H9 (cell line): ENCODE measurements at regions not wholly inside any gene's neighbourhood (a gene's known extent, or its start where the extent isn't known, plus 50 kb on each side); places are given as distances from the start of the nearest gene placed in this dataset.

Experiments
- DNase-seq: peaks from one replicate; pipeline ENCODE4 v3.0.0-alpha.2; 2017
- H2AFZ ChIP-seq: one replicate; pipeline ENCODE4 v1.6.1; 2013; ENCODE audit warnings: mild to moderate bottlenecking, low read length, control low read depth, moderate library complexity
- H2AK5ac ChIP-seq: 2 replicates; pipeline ENCODE4 v1.6.1; 2013; ENCODE audit warnings: low read length, control low read depth, mixed read lengths; ENCODE audit not compliant: insufficient read length
- H2BK120ac ChIP-seq: one replicate; pipeline ENCODE4 v1.6.1; 2013; ENCODE audit warnings: low read depth, mild to moderate bottlenecking, low read length, control low read depth, inconsistent platforms; ENCODE audit not compliant: poor library complexity, severe bottlenecking
- H2BK12ac ChIP-seq: 2 replicates; pipeline ENCODE4 v1.6.1; 2013; ENCODE audit warnings: low read length, control low read depth, mixed read lengths, low read depth; ENCODE audit not compliant: insufficient read length
- H2BK15ac ChIP-seq: 2 replicates; pipeline ENCODE4 v1.6.1; 2013; ENCODE audit warnings: low read depth, low read length, control low read depth
- H2BK20ac ChIP-seq: one replicate; pipeline ENCODE4 v1.6.1; 2013; ENCODE audit warnings: low read depth, mild to moderate bottlenecking, low read length, control low read depth, inconsistent platforms; ENCODE audit not compliant: poor library complexity, severe bottlenecking
- H2BK5ac ChIP-seq: 2 replicates; pipeline ENCODE4 v1.6.1; 2013; ENCODE audit warnings: low read length, control low read depth, mixed read lengths; ENCODE audit not compliant: insufficient read length
- H3K14ac ChIP-seq: 2 replicates; pipeline ENCODE4 v1.6.1; 2013; ENCODE audit warnings: low read length, control low read depth; ENCODE audit not compliant: insufficient read depth
- H3K18ac ChIP-seq: 2 replicates; pipeline ENCODE4 v1.6.1; 2013; ENCODE audit warnings: low read depth, mild to moderate bottlenecking, mixed read lengths, low read length, control low read depth; ENCODE audit not compliant: insufficient read length
- H3K23ac ChIP-seq: 2 replicates; pipeline ENCODE4 v1.6.1; 2013; ENCODE audit warnings: low read length, control low read depth, mixed read lengths, low read depth; ENCODE audit not compliant: insufficient read length
- H3K23me2 ChIP-seq: 2 replicates; pipeline ENCODE4 v1.6.1; 2013; ENCODE audit warnings: low read depth, mild to moderate bottlenecking, mixed read lengths, low read length, control low read depth; ENCODE audit not compliant: insufficient read length, poor library complexity, severe bottlenecking
- H3K27ac ChIP-seq: 2 replicates; pipeline ENCODE4 v1.5.1; 2013; ENCODE audit warnings: low read length, control low read depth, mixed read lengths, low read depth; ENCODE audit not compliant: insufficient read length
- H3K27me3 ChIP-seq: 2 replicates; pipeline ENCODE4 v1.6.1; 2013; ENCODE audit warnings: low read length, control low read depth, inconsistent platforms; ENCODE audit not compliant: insufficient read depth
- H3K4ac ChIP-seq: 2 replicates; pipeline ENCODE4 v1.6.1; 2013; ENCODE audit warnings: low read depth, mild to moderate bottlenecking, control low read depth, inconsistent platforms, low read length, moderate library complexity
- H3K4me1 ChIP-seq: 2 replicates; pipeline ENCODE4 v1.6.1; 2013; ENCODE audit warnings: low read length, control low read depth, inconsistent platforms; ENCODE audit not compliant: insufficient read depth
- H3K4me2 ChIP-seq: 2 replicates; pipeline ENCODE4 v1.6.1; 2013; ENCODE audit warnings: low read length, control low read depth, mixed read lengths; ENCODE audit not compliant: insufficient read length, insufficient read depth
- H3K56ac ChIP-seq: 2 replicates; pipeline ENCODE4 v1.6.1; 2013; ENCODE audit warnings: low read depth, mild to moderate bottlenecking, mixed read lengths, low read length, control low read depth; ENCODE audit not compliant: insufficient read length
- H3K79me1 ChIP-seq: 2 replicates; pipeline ENCODE4 v1.6.1; 2013; ENCODE audit warnings: low read depth, mild to moderate bottlenecking, moderate library complexity, low read length, control low read depth, inconsistent platforms; ENCODE audit not compliant: insufficient read depth, poor library complexity, severe bottlenecking
- H3K79me2 ChIP-seq: 2 replicates; pipeline ENCODE4 v1.6.1; 2013; ENCODE audit warnings: low read length, control low read depth, inconsistent platforms; ENCODE audit not compliant: insufficient read depth
- H3K9ac ChIP-seq: 2 replicates; pipeline ENCODE4 v1.6.1; 2013; ENCODE audit warnings: low read length, control low read depth, mixed read lengths; ENCODE audit not compliant: insufficient read length; ENCODE audit errors: extremely low read depth
- H3K9me3 ChIP-seq: one replicate; pipeline ENCODE4 v1.6.1; 2013; ENCODE audit warnings: low read depth, low read length, inconsistent platforms; ENCODE audit not compliant: control insufficient read depth
- H3T11ph ChIP-seq: one replicate; pipeline ENCODE4 v1.6.1; 2013; ENCODE audit warnings: mild to moderate bottlenecking, low read length, control low read depth, inconsistent platforms
- H4K20me1 ChIP-seq: one replicate; pipeline ENCODE4 v1.6.1; 2013; ENCODE audit not compliant: control insufficient read depth, insufficient read length, insufficient read depth
- H4K5ac ChIP-seq: 2 replicates; pipeline ENCODE4 v1.6.1; 2013; ENCODE audit warnings: low read depth, mild to moderate bottlenecking, mixed read lengths, low read length, control low read depth; ENCODE audit not compliant: insufficient read length
- H4K8ac ChIP-seq: replicated peaks from 2 replicates; pipeline ENCODE4 v1.6.1; 2013; ENCODE audit warnings: low read length, control low read depth, mixed read lengths, low read depth; ENCODE audit not compliant: insufficient read length
- H4K91ac ChIP-seq: 2 replicates; pipeline ENCODE4 v1.6.1; 2013; ENCODE audit warnings: low read depth, mild to moderate bottlenecking, moderate library complexity, mixed read lengths, low read length, control low read depth; ENCODE audit not compliant: insufficient read length
- H3K27ac Mint-ChIP-seq, 3 experiments: 2 replicates in 2 of 3; 3 replicates in 1 of 3; pipeline ENCODE4 v1.8.0; 2020 to 2021; ENCODE audit warnings: mixed read lengths in 3 of 3, mild to moderate bottlenecking in 1 of 3, moderate library complexity in 1 of 3
- H3K27me3 Mint-ChIP-seq: 2 replicates; pipeline ENCODE4 v1.8.0; 2021; ENCODE audit warnings: low read depth, mild to moderate bottlenecking, moderate library complexity, mixed read lengths
- H3K36me3 Mint-ChIP-seq, 3 experiments: 2 replicates in 2 of 3; 3 replicates in 1 of 3; pipeline ENCODE4 v1.8.0; 2020 to 2021; ENCODE audit warnings: low read depth in 3 of 3, mixed read lengths in 3 of 3; ENCODE audit not compliant: insufficient read depth in 1 of 3
- H3K4me1 Mint-ChIP-seq, 2 experiments: 2 replicates each; pipeline ENCODE4 v1.8.0; 2020; ENCODE audit warnings: mixed read lengths in 2 of 2
- H3K4me3 Mint-ChIP-seq, 2 experiments: 2 replicates in 1 of 2; 3 replicates in 1 of 2; pipeline ENCODE4 v1.8.0; 2020 to 2021; ENCODE audit warnings: mild to moderate bottlenecking in 2 of 2, mixed read lengths in 2 of 2, moderate library complexity in 1 of 2
- H3K9me3 Mint-ChIP-seq, 2 experiments: 2 replicates in 1 of 2; 3 replicates in 1 of 2; pipeline ENCODE4 v1.8.0; 2020; ENCODE audit warnings: mild to moderate bottlenecking in 2 of 2, mixed read lengths in 2 of 2, moderate library complexity in 1 of 2
- CTCF ChIP-seq: fragments of 200-600 bp; sonication (generic); conservative IDR thresholded peaks from 3 replicates; pipeline ENCODE4 v1.8.0; 2021; ENCODE audit warnings: antibody characterized with exemption, mild to moderate bottlenecking
- WGBS: extraction: QIAGEN DNeasy Blood & Tissue Kit; methylation state at CpG from one replicate; pipeline ENCODE4 v1.1.7; 2013; ENCODE audit warnings: missing lambda C conversion rate, low lambda C conversion rate, mixed read lengths; ENCODE audit not compliant: insufficient read length; ENCODE audit errors: extremely low coverage; 5-methylcytosine and 5-hydroxymethylcytosine counted together

- no peak overlapping the region for H3K23ac ChIP-seq
- no peak overlapping the region for H4K8ac ChIP-seq
- WGBS: no CpG with 5 or more reads among the region's 2 CpGs
- Mint-ChIP-seq H3K27ac (no peak overlapping the region), H3K36me3 (peaks cover 8 to 27% (median 9%) of the 10 kb centered on the region in 3 experiments; a peak in 5 of 7 replicates), H3K9me3 (peaks cover 23 to 27% of the 10 kb centered on the region in 2 experiments), H3K27me3 (no peaks in the 10 kb centered on the region; the same call in 1 of the 2 replicates), H3K4me1 (peaks cover 15 to 17% of the 10 kb centered on the region in 2 experiments), H3K4me3 (no peak overlapping the region)
- no peak overlapping the region for H3K27ac ChIP-seq
- no peak overlapping the region for H3K56ac ChIP-seq
- no peak overlapping the region for H2BK12ac ChIP-seq
- H2BK5ac ChIP-seq: no peak overlapping the region
- no peak overlapping the region for H3T11ph ChIP-seq
- H3K79me1 ChIP-seq: no peaks in the 10 kb centered on the region
- H3K4me2 ChIP-seq: no peak overlapping the region
- TF ChIP-seq CTCF: no peak
- H3K14ac ChIP-seq: no peak overlapping the region
- H3K23me2 ChIP-seq: no peaks in the 10 kb centered on the region
- no peaks in the 10 kb centered on the region for H3K79me2 ChIP-seq
- H3K18ac ChIP-seq: no peak overlapping the region
- peaks cover 6% of the 10 kb centered on the region; the same call in 1 of the 2 replicates for H3K4me1 ChIP-seq
- H4K20me1 ChIP-seq: no peaks in the 10 kb centered on the region
- H4K5ac ChIP-seq: no peak overlapping the region
- no peak overlapping the region for H4K91ac ChIP-seq
- no peak overlapping the region for H2AFZ ChIP-seq
- H3K9ac ChIP-seq: no peak overlapping the region
- DNase-seq: no peak
- no peak overlapping the region for H3K4ac ChIP-seq
- H3K9me3 ChIP-seq: no peaks in the 10 kb centered on the region
- no peak overlapping the region for H2BK20ac ChIP-seq
- no peak overlapping the region for H2AK5ac ChIP-seq
- H2BK15ac ChIP-seq: no peak overlapping the region
- H3K27me3 ChIP-seq: no peaks in the 10 kb centered on the region
- H2BK120ac ChIP-seq: no peak overlapping the region
These were observed 324.1 kb upstream of the NCAM1 start for GRCh38 chr11:112637076-112637475.
